HG03469 (cell line): ENCODE measurements at regions not wholly inside any gene's neighbourhood (a gene's known extent, or its start where the extent isn't known, plus 50 kb on each side); places are given as distances from the start of the nearest gene placed in this dataset.
"Not testable (repeated sequence)": the region's sequence is repeated elsewhere in the genome, so short reads cannot be mapped to it uniquely, and the experiment has no call there.

Source experiments
- ATAC-seq: cut with Tn5 transposase; IDR thresholded peaks from one replicate; pipeline ENCODE4 v1.9.1; 2021; ENCODE audit warnings: mild to moderate bottlenecking, moderate library complexity, moderate number of reproducible peaks; ENCODE audit not compliant: unreplicated experiment

- ATAC-seq: no peak
Measured at GRCh38 chr13:107928762-107929161, 286.6 kb downstream of the LIG4 start.

- no peak for ATAC-seq
Measured at GRCh38 chr13:107927557-107927956, 287.8 kb downstream of the LIG4 start.

- not testable (repeated sequence) for ATAC-seq
Measured at GRCh38 chr13:107926515-107926914, 288.8 kb downstream of the LIG4 start.

GRCh38 chr13:107916902-107917301 lies 298.4 kb downstream of the LIG4 start:
- not testable (repeated sequence) for ATAC-seq

GRCh38 chr13:107912745-107913144 lies 302.6 kb downstream of the LIG4 start:
- no peak for ATAC-seq

- no peak for ATAC-seq
Measured at GRCh38 chr13:107907065-107907805, 308.1 kb downstream of the LIG4 start.

GRCh38 chr13:107906131-107906530 lies 309.2 kb downstream of the LIG4 start:
- ATAC-seq: no peak

- ATAC-seq: no peak
Measured at GRCh38 chr13:107901996-107902562, 313.3 kb downstream of the LIG4 start.

- no peak for ATAC-seq
Measured at GRCh38 chr13:107901230-107901629, 314.1 kb downstream of the LIG4 start.

- ATAC-seq: no peak
Measured at GRCh38 chr13:107900775-107901174, 314.6 kb downstream of the LIG4 start.

- ATAC-seq: no peak
Measured at GRCh38 chr13:107886118-107886517, 329.2 kb downstream of the LIG4 start.

GRCh38 chr13:107884564-107884963 lies 330.8 kb downstream of the LIG4 start:
- ATAC-seq: no peak

GRCh38 chr13:107883561-107884175 lies 331.7 kb downstream of the LIG4 start:
- ATAC-seq: no peak

- ATAC-seq: no peak
Measured at GRCh38 chr13:107882708-107883560, 332.4 kb downstream of the LIG4 start.

GRCh38 chr13:107881362-107881761 lies 334.0 kb downstream of the LIG4 start:
- no peak for ATAC-seq

- ATAC-seq: no peak
Measured at GRCh38 chr13:107874456-107874855, 340.9 kb downstream of the LIG4 start.

GRCh38 chr13:107873926-107874325 lies 341.4 kb downstream of the LIG4 start:
- no peak for ATAC-seq

- no peak for ATAC-seq
Measured at GRCh38 chr13:107870400-107870799, 344.9 kb downstream of the LIG4 start.

- ATAC-seq: no peak
Measured at GRCh38 chr13:107867701-107868661, 347.4 kb downstream of the LIG4 start.

GRCh38 chr13:107866941-107867623 lies 348.3 kb downstream of the LIG4 start:
- ATAC-seq: no peak
